Lung microvascular endothelial cell (primary cell): ENCODE measurements at regions not wholly inside any gene's neighbourhood (a gene's known extent, or its start where the extent isn't known, plus 50 kb on each side); places are given as distances from the start of the nearest gene placed in this dataset.

Source experiments
- DNase-seq, 2 donors: peaks; one replicate each; pipeline versions ENCODE4 v3.0.0 to v3.0.0-alpha.2; 2010; ENCODE audit warnings: low read depth in 2 of 2

DNA sequence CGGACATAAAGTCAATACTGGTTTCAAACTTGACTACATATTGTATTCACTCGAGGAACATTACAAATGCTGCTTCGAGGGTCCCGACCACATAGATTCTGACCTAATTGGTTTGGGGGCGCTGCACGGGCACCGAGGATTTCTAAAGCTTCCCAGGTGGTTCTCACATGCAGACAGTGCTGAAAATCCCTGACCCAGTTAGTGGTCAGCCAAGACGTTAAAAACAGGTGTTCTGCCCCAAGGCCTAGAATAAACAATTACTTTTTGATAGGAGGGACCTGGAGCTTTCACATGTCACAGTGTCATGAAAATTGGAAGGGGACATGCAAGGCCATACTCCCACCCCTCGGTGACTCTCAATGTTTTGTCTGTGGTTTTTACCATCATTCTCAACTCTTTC, 368.9 kb downstream of the RNF144A start:
- no peak for DNase-seq

DNA sequence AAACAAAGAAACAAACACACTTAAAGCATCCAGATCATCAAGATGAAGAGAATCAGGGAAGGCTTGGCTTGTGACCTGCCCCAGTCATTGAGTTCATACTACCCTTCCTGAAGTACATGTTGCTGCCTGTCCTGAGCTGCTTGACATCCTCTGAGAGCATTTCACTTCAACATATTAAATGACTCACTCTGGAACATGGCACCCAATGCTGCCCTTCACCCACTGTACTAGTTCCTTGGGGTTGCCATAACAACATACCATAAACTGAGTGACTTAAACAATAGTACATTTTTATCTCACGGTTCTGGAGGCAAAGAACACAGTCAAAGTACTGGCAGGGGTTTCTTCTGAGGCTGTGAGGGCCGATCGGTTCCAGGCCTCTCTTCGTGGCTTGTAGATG, 371.3 kb downstream of the RNF144A start:
- DNase-seq = no peak

DNA sequence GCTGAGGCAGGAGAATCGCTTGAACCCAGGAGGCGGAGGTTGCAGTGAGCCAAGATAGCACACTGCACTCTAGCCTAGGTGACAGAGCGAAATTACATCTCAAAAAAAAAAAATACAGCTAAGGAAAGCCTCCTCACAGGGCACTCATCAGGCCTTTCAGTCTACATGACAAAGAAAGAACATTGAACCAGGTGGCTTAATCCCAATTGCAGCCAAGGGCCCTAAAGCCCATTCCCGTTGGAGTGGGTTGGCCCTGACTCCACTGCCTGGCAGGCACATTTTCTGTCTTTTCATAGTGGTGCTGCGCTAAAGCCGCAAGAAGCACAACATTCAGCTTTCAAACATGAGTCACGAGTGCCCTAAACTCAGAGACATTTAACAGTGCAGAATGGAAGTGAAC, 372.5 kb downstream of the RNF144A start:
- no peak for DNase-seq

DNA sequence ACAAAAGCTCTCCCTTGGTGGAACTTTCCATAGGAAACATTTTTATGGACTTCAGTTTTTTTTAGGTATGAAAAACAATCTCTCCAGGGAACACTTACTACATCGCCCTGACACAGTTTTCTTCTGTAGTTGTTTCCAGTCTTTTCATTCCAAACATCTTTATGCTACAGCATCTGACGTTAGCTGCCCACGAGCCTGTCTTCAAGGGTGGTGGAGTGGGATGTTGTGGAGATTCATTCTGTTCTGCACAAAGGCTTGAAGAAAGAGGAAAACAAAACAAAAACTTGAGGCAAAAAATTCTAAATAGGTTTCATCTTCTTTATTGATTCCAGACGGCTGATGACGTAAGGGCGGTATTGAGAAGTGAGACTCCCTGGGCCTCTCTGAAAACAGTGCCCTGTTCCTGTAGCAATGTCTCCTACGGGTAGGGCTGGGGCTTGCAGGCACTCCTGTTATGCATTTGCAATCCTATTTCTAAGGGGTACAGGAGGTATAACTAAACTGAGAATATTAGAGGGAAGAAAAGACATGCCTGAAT, 375.0 kb downstream of the RNF144A start:
- DNase-seq = no peak

DNA sequence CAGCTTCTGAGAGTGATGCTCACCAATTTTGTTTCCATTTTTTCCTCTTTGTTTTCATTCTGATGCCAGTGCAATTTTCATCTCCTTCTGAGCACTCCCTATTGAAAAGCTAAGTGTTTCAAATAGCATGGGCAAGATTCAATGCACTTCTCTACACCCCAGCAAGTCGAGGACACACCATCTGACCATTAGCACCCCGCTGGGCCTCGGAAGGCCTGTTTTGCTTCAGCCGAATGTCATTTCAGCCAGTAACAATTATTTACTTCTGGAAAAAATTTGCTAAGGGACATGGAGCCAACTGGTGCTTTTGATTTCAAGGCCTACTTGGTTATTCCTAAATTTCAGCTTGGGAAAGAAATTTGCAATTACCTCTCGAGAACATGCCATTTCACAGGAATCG, 392.4 kb downstream of the RNF144A start:
- no peak for DNase-seq

DNA sequence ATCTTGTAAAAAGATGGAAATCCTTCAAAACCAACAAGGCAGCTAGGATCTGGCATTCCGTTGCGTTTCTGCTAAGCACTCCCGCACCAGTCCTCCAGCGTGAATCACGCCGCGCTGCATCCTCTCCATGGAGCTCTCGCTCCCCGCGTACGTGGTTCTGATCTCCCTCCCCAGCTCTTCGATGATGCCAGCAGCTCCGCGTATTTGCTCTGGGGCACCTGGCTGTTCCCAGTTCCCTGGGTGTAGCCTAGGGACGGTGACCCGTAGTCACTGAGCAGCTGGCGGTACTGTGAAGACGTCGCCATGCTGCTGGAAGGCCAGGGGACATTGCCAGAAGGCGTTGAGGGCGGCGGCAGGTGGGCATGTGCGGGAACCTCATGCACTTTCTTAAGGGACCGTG, 407.5 kb downstream of the RNF144A start:
- DNase-seq = no peak

DNA sequence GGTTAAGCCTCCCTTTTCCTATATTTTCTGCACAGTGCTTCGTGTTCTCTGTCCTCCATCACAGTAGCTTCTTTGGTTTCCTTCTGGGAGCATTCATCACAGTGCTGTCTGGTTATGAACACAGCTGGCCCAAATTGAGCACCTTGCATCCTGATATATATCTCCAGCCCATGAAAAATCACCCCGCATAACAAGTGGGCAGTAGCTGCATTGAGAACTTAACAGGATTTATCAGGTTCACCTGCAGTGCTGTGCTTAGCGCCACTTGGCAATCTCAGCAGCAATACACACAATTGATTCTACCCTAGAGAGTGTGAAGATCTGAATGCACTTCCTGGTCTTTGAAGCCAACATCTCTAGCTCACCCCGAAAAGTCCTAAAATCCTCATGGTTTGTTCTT, 408.0 kb downstream of the RNF144A start:
- DNase-seq = no peak

DNA sequence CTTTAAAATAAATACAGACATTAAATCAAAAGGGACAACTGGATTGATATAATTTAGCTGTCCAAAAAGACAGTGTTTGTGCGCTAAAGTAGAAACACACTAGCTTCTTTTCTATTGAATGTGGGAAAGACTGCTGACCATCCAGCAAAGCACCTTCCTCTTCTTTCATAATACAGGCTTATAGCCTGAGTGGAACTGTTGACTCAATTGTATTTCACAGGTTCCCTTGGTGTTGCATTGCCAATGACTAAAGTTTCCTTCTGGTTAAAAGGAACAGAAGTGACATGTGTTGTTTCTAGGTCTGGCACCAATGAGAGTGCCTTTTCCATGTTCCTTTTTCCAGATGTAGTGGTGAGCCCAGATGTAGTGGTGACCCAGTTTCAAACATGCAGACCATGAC, 412.3 kb downstream of the RNF144A start:
- no peak for DNase-seq

DNA sequence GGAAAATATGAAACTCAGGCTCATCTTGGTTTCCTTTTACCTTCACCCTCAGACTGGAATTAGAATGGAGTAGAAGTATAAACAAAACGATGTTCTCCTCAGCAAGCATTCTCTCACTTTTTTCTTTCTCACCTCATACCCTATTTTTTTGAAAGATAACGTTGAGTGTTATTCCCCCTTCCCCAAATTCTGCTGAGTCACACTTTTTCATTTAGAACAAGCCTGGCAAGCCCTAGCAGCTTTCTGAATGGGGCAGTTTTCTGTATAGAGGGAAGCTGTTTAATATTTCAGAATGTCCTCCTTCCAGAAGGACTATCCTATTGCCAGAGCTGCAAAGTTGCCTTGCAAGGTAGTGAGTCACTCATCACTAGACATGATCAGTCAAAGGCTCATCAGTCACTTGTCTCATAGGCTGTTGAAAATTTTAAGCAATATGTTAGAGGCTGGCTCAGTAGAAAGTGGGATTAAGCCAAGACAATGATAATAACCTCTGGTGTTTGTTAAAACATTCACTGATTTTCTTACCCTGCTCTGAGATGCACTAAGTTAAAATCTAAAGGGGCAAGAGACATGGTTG, 416.1 kb downstream of the RNF144A start:
- no peak for DNase-seq

DNA sequence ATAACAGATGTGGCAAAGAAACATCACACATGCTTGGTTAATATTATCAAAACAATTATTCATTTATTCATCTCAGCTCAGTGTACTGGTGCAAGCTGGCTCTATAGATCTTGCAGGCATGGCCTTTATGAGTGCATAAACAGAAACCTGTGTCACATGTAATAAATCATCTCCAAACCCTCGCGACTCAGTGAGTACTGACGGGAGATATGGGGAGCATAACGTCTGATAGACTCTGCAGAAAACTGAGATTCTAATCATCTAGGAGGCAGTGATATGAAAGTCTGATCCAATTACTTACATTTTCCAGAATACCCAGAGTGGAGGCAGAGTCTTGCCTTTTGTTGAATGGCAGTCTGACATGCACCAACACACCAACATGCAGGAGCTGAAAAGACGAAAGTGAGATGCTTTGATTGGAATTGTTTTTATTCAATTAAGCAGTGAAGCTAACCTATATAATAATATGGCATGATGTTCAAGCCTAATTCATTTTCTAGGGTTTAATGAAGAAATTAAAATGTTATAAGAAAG, 416.8 kb downstream of the RNF144A start:
- no peak for DNase-seq

DNA sequence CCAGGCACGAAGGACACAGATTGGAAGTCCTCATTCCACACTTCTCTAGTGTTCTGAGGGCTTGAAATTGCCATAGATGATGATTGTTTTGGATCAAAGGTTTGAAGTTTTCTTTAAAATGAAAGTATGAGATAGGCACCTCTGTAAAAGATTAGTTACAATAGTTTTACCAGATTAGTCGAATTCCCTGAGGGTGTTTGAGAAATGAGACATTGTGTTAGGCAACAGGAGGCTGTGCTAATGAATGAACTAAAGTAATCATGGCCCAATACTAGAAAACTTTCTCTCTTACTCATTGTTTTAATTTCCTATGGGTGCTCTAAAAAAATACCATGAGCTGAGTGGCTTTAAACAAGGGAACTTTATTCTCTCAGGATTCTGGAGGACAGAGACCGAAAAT, 421.7 kb downstream of the RNF144A start:
- DNase-seq = no peak

DNA sequence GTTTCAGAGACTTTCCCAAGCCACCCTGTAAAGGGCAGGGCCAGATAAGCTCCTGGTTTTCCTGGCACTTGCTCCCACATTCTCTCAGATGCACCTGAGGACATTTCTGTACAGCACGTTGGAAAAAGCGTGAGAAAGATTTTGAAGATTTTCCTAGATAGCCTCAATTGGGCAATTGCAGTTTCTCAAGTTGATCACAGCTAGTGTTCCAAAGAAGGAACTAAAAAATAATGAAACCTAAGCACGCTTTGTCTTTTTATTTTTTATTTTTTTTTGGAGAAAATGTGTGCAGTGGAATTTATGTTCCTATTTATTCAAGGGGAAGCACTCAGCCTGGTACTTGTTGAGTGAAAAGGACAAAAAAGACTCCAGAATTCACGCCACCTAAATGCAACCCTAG, 429.1 kb downstream of the RNF144A start:
- no peak for DNase-seq

DNA sequence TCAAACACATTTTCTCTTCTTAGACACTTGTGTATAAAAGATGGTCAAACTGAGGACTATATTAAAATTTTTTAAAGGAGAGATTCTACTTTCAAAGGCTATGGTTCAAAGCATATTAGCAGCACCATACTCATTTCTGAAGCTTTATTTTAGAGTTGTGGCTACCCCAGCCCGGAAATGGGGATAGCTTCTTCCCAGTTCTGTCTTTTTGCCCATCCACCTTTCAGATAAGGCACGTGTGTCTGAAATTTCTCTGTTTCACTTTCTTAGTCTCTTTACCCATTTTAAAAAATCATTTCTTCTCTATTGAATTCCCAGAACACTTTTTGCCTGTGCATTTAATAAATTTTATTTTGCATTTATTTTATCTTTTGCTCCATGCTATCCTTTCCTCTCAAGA, 431.5 kb downstream of the RNF144A start:
- DNase-seq = no peak

DNA sequence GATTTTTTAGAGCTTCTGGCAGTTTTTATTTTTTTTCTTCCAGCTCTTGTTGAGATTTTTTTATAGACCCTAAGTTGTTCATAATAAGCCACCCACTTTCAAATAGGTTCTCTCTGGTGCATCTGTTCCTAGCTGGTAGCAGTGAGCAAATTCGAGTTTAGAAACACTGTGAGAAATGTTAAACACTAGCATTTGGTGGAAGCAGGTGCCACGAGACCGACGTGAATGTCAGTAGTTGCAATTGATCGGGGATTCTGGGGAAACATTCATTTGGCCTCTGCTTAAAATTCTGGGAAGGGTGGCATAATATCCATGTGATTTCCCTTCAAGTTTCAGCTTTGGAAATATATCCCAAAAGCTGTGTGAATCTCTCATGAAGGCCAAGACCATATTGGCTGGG, 435.0 kb downstream of the RNF144A start:
- DNase-seq = no peak

DNA sequence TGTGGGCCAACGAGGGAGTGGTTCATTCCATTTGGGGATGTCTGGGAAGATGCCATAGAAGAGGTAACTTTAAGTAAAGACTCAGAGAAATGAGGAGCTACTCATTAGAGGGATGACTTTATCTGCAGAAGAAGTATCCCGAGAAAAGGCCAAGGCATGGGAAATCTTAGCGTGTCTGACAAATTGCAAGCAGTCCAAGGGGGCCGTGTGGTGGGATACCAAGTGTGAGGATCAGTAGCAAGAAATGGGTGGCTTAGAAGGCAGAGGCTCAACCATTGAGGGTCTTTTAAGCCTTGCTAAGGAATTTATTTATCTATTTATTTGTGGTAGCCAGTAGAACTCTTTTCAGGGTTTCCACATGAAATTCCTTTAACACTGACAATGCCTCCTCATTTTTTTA, 436.4 kb downstream of the RNF144A start:
- DNase-seq = no peak

DNA sequence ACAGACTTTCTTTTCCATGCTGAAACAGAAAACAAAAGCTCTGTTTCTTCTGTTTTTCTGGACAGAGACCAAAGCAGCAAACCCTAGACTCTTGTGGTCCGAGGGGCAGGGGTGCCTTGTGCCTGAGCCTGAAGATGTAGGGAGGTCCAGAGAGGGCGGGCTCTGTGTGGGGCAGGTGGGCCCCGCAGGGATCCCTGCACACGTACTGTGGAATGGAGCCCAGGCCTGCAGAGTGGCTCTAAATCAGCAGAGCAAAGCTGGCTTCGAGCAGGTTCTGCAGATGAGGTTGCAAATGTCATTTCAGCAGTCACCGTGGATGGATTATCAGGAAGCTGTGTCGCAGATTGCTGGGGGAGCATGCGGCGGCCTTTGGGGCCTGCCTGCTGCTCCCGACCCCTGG, 438.6 kb downstream of the RNF144A start:
- DNase-seq = no peak

DNA sequence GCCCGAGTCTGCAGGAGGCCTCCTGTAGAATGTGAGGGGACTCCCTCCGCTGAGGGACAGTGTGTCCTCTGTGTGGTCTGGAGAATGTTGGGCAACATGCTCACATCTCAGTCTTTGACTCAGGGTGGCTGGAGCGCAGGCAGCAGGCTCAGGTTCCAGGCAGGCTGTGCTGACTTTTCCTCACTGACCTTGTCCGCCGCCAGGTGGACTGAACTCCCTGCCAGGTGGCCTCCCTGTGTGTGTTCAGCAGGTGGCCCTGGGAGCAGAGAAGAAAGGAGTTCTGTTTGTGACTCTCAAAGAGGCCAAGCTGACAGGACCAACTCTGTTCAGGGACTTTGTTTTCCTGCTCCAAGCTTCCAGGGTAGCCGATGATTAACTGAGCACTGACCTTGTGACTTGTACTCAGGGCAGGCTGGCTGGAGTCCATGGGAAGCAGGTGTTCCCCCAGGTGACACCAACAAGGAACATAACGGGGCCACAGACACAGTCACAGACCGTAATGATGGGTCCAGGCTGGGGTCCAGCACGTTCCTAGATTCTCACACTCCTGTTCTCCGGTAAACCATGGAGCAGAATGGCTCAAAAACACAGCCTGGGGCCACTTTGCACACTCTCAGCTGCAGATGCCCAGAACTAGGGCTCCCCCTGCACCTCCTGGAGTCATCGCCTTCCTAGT, 439.8 kb downstream of the RNF144A start:
- DNase-seq = no peak

DNA sequence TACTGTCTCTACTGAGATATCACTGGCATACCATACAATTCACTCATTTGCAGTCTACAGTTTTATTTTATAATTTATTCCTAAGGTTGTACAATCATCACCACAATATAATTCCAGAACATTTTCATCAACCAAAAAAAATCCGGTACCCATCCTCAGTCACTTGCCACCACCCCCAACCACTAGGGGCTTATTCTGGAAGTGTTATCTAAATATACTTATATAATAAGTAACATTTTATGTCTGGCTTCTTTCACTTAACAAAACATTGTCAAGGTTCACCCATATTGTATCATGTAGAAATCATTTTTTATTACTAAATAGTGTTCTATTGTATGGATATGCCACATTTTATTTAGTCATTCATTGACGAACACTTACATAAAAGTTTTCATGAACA, 440.8 kb downstream of the RNF144A start:
- no peak for DNase-seq

DNA sequence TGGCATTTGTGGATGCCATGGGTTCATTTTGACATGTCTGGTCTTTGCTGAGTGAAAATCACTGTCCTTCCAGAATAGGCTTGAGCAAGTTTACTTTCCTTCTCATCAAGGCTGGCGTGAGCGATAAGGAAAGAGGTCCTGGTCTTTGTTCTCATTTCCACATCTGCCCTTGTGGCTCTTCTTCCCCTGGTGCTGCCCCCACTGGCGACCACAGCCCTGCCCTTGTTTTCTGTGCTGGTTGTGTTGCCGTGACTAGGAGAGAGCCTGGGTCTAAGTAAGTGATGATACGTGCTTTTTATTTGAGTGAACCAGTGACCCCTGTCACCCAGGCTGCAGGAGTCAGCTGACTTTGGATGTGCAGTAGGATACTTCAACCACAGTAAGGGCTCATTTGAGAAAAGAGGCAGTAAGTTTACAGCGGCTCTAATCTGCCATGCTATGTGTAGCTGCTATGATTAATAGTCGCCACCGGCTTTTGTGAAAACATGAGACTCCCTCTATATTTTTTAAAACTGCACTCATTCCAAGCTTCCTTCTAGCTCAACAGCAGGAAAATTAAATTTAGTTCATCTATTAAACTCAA, 441.7 kb downstream of the RNF144A start:
- no peak for DNase-seq

DNA sequence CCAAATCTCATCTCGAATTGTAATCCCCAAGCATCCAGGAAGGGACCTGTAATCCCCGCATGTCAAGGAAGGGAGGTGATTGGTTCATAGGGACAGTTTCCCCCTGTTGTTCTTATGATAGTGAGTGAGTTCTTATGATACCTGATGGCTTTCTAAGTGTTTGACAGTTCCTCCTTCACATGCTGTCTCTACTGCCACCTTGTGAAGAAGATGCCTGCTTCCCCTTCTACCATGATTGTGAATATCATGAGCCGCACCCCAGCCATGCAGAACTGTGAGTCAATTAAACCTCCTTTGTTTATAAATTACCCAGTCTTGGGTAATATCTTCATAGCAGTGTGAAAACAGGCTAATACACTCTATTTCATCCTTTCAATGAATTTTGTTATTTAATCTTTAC, 446.7 kb downstream of the RNF144A start:
- no peak for DNase-seq

DNA sequence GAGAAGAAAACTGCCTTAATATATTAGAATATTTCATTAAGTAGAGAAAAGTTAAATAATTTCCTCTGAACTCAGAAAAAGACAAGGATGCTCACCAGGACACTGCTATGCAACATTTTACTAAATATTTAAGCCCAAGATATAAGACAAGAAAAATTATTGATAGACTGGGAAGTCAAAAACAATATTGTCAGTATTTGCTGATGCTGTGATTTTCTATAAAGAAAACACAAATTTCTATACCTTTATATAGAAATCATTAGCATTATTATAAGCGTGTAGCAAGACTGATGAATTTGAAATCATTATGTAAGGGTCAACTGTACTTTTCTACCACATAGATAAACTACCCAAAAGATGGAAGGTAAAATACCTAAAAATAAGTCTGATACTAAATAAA, 451.0 kb downstream of the RNF144A start:
- DNase-seq = no peak

DNA sequence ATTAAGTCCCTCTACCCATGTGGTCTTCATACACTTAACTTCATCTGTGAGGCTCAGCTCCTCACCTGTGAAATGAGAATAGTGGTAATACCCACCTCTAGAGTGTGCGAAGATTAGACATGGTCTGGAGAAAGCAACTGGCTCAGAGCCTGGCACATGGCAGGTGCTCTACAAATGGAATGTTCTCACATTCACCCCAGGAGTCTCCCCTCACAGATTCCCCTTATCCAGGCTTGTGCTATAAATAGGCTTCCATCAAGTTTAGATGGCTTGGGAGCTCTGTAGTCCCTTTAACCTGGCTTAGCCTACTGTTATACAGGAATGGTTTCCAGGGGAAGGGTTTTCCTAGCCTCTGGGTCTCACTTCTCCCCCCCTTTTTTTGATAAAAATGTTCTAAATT, 455.9 kb downstream of the RNF144A start:
- no peak for DNase-seq

DNA sequence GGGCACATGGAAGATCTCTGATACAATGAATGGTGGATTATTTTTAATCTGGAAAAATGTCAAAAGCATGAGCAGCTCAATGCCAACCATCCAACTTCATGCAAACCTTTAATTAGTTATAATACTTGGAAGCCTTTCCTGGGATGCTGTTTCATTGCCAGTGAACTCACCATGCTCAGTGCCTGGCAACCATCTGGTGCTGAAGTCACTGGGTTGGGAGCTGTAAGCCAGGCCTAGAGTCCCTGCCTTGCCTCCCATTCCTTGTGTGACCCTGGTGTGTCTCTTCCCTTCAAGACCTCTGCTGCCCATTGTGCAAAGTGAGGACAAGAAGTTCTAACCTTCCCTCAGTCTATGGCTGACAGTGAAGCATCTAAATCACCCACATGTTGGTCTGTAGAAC, 458.7 kb downstream of the RNF144A start:
- no peak for DNase-seq
